Natural killer cell (primary cell): ENCODE measurements at regions not wholly inside any gene's neighbourhood (a gene's known extent, or its start where the extent isn't known, plus 50 kb on each side); places are given as distances from the start of the nearest gene placed in this dataset.
"Not testable (repeated sequence)": the region's sequence is repeated elsewhere in the genome, so short reads cannot be mapped to it uniquely, and the experiment has no call there.

ENCODE experiments used
- ATAC-seq, 3 donors: fragments of 150-1000 bp in 2 of 3; fragments of 200-7000 bp in 1 of 3; cut with Tn5 transposase; 1 replicate in 1 of 3; 2 replicates in 2 of 3; pipeline ENCODE4 v1.10.0; 2021; ENCODE audit warnings: mild to moderate bottlenecking in 2 of 3, moderate library complexity in 2 of 3
- DNase-seq, 2 donors: peaks; one replicate each; pipeline versions ENCODE4 v3.0.0 to v3.0.0-alpha.2; 2013 to 2021; ENCODE audit warnings: mixed read lengths in 1 of 2
- H3K27ac ChIP-seq: one replicate; pipeline ENCODE4 v1.5.1; 2013; ENCODE audit warnings: mild to moderate bottlenecking, low read length
- H3K27me3 ChIP-seq: one replicate; pipeline ENCODE4 v1.6.1; 2013; ENCODE audit warnings: low read length; ENCODE audit not compliant: control insufficient read depth, insufficient read depth
- H3K36me3 ChIP-seq: one replicate; pipeline ENCODE4 v1.6.1; 2013; ENCODE audit warnings: low read length; ENCODE audit not compliant: control insufficient read depth, insufficient read depth
- H3K4me1 ChIP-seq: one replicate; pipeline ENCODE4 v1.6.1; 2013; ENCODE audit warnings: low read length; ENCODE audit not compliant: control insufficient read depth, insufficient read depth
- H3K4me3 ChIP-seq: one replicate; pipeline ENCODE4 v1.5.1; 2013; ENCODE audit warnings: low read length
- H3K9me3 ChIP-seq: one replicate; pipeline ENCODE4 v1.6.1; 2013; ENCODE audit warnings: low read length; ENCODE audit not compliant: control insufficient read depth, insufficient read depth
- H3K27ac Mint-ChIP-seq, 2 donors: one replicate each; pipeline ENCODE4 v1.8.0; 2022; ENCODE audit warnings: mild to moderate bottlenecking in 2 of 2, mixed read lengths in 2 of 2, moderate library complexity in 1 of 2
- H3K27me3 Mint-ChIP-seq, 2 donors: one replicate each; pipeline ENCODE4 v1.8.0; 2022; ENCODE audit warnings: low read depth in 2 of 2, mixed read lengths in 2 of 2
- H3K36me3 Mint-ChIP-seq: one replicate; pipeline ENCODE4 v1.8.0; 2022; ENCODE audit warnings: mixed read lengths
- H3K4me1 Mint-ChIP-seq, 2 donors: one replicate each; pipeline ENCODE4 v1.8.0; 2022; ENCODE audit warnings: mixed read lengths in 2 of 2
- H3K4me3 Mint-ChIP-seq: one replicate; pipeline ENCODE4 v1.8.0; 2022; ENCODE audit warnings: mild to moderate bottlenecking, moderate library complexity, mixed read lengths
- H3K9me3 Mint-ChIP-seq, 2 donors: one replicate each; pipeline ENCODE4 v1.8.0; 2022; ENCODE audit warnings: mixed read lengths in 2 of 2
- CTCF ChIP-seq: fragments of 200-600 bp; IDR thresholded peaks from one replicate; pipeline ENCODE4 v1.8.0; 2022; ENCODE audit warnings: antibody characterized with exemption
- WGBS: methylation state at CpG from one replicate; pipeline ENCODE4 v1.1.7; 2013; ENCODE audit warnings: missing lambda C conversion rate; ENCODE audit not compliant: insufficient coverage; 5-methylcytosine and 5-hydroxymethylcytosine counted together
- intact Hi-C: fragments of 100-400 bp; cut with micrococcal nuclease; formaldehyde crosslinking; loops from one replicate; pipeline ENCODE4 v1.14.2; 2022

- no peak overlapping the region for H3K4me3 ChIP-seq
- Mint-ChIP-seq H3K4me1 (no peaks in the 10 kb centered on the region), H3K9me3 (peaks cover 12 to 16% of the 10 kb centered on the region in 2 donors)
These were observed 1475.1 kb downstream of the OTOL1 start for GRCh38 chr3:162971715-162972114.

DNA sequence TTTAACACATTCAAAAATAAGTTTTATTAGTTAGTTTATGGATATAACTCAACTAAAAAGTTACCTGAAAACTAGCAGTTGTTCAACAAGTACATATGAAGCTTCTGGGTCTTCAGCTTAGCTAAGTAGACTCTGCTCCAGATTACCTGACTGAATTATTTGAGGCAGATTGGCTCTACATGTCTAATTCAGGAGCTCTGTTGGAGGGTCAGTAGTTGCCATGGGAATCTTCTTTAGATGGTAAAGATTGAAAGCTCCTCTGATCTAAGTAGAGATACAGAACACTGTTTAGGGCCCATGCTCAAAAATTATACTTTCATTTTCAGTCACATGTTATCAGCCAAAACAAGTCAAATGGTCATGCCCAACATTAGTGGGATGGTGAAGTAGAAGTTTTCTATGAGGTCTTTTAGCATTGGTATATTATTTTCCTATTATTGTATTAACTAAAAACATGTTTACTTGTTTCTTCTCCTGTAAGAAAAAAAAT is 1476.9 kb downstream of the OTOL1 start:
- DNase-seq = no peak
- Histone ChIP-seq H3K9me3 (no peaks in the 10 kb centered on the region), H3K27me3 (no peaks in the 10 kb centered on the region), H3K36me3 (no peaks in the 10 kb centered on the region), H3K4me3 (no peak overlapping the region), H3K27ac (no peak overlapping the region), H3K4me1 (no peaks in the 10 kb centered on the region)
- Mint-ChIP-seq H3K27me3 (no peaks in the 10 kb centered on the region), H3K4me3 (no peak overlapping the region), H3K9me3 (peaks cover 7 to 11% of the 10 kb centered on the region in 2 donors), H3K36me3 (no peaks in the 10 kb centered on the region), H3K27ac (no peak overlapping the region), H3K4me1 (no peaks in the 10 kb centered on the region)
- intact Hi-C loops = no loop called here
- no peak for ATAC-seq
- TF ChIP-seq CTCF = no peak

More at GRCh38 chr3:162971715-162972114, 1475.1 kb downstream of the OTOL1 start:
- Histone ChIP-seq H3K27me3 (no peaks in the 10 kb centered on the region), H3K36me3 (no peaks in the 10 kb centered on the region), H3K9me3 (no peaks in the 10 kb centered on the region), H3K4me1 (no peaks in the 10 kb centered on the region), H3K27ac (no peak overlapping the region)
- Mint-ChIP-seq H3K36me3 (peaks cover 3% of the 10 kb centered on the region), H3K27me3 (no peaks in the 10 kb centered on the region), H3K4me3 (no peak overlapping the region), H3K27ac (no peak overlapping the region)
- no peak for ATAC-seq
- intact Hi-C loops = no loop called here
- no peak for TF ChIP-seq CTCF
- WGBS = 93% methylated on average over 2 of the region's 2 CpGs
- DNase-seq = no peak

- DNase-seq (no peak), ATAC-seq (no peak)
- Mint-ChIP-seq H3K4me3 (no peak overlapping the region), H3K36me3 (no peaks in the 10 kb centered on the region), H3K4me1 (no peaks in the 10 kb centered on the region), H3K27ac (no peak overlapping the region), H3K9me3 (peaks cover 7% of the 10 kb centered on the region in 2 donors), H3K27me3 (no peaks in the 10 kb centered on the region)
- no CpG with 5 or more reads among the region's 2 CpGs for WGBS
- Histone ChIP-seq H3K36me3 (no peaks in the 10 kb centered on the region), H3K9me3 (no peaks in the 10 kb centered on the region), H3K27ac (no peak overlapping the region), H3K4me1 (no peaks in the 10 kb centered on the region), H3K4me3 (no peak overlapping the region), H3K27me3 (no peaks in the 10 kb centered on the region)
- intact Hi-C loops = no loop called here
- TF ChIP-seq CTCF = no peak
These were observed 1481.5 kb downstream of the OTOL1 start for GRCh38 chr3:162978136-162978535.

- H3K4me3 ChIP-seq = no peak overlapping the region
- no peak overlapping the region for H3K27ac ChIP-seq
- DNase-seq (no peak), ATAC-seq (no peak)
- H3K36me3 ChIP-seq = no peaks in the 10 kb centered on the region
- Mint-ChIP-seq H3K4me3 (no peak overlapping the region), H3K4me1 (no peaks in the 10 kb centered on the region), H3K9me3 (peaks cover 8 to 17% of the 10 kb centered on the region in 2 donors), H3K27me3 (no peaks in the 10 kb centered on the region), H3K27ac (no peak overlapping the region), H3K36me3 (peaks cover 11% of the 10 kb centered on the region)
- H3K27me3 ChIP-seq = no peaks in the 10 kb centered on the region
- H3K9me3 ChIP-seq = no peaks in the 10 kb centered on the region
- no peaks in the 10 kb centered on the region for H3K4me1 ChIP-seq
- no peak for TF ChIP-seq CTCF
- 32% methylated on average over 3 of the region's 4 CpGs for WGBS
- intact Hi-C loops = no loop called here
These were observed 1488.1 kb downstream of the OTOL1 start for GRCh38 chr3:162984746-162985145.

- H3K27ac Mint-ChIP-seq, H3K9me3 ChIP-seq, H3K4me1 ChIP-seq, H3K4me3 Mint-ChIP-seq, intact Hi-C loops, ATAC-seq, DNase-seq, H3K27me3 Mint-ChIP-seq, H3K36me3 ChIP-seq, H3K4me3 ChIP-seq, H3K27me3 ChIP-seq, H3K4me1 Mint-ChIP-seq, H3K27ac ChIP-seq: not testable (repeated sequence)
- H3K9me3 Mint-ChIP-seq = peaks cover 9 to 17% of the 10 kb centered on the region in 2 donors
- WGBS = 89% methylated on average over 33 of the region's 33 CpGs
- peaks cover 11% of the 10 kb centered on the region for H3K36me3 Mint-ChIP-seq
These were observed 1490.6 kb downstream of the OTOL1 start for GRCh38 chr3:162987085-162987794.
